ENCODE measurements at regions not wholly inside any gene's neighbourhood (a gene's known extent, or its start where the extent isn't known, plus 50 kb on each side); places are given as distances from the start of the nearest gene placed in this dataset.

GRCh38 chr3:107251819-107252218 lies 125.4 kb upstream of the CCDC54 start:
- no peak for DNase-seq (ENCODE audit: low read depth in 2 of 2)

- DNase-seq (ENCODE audit: low read depth in 2 of 2), result no peak
These were observed 120.3 kb upstream of the CCDC54 start for GRCh38 chr3:107256963-107257362.

- DNase-seq (ENCODE audit: low read depth in 2 of 2), result no peak
These were observed 118.9 kb upstream of the CCDC54 start for GRCh38 chr3:107258300-107258699.

- no peak for DNase-seq (ENCODE audit: low read depth in 2 of 2)
These were observed 117.0 kb upstream of the CCDC54 start for GRCh38 chr3:107260207-107260606.

GRCh38 chr3:107263269-107264021 lies 113.8 kb upstream of the CCDC54 start:
- no peak for DNase-seq (ENCODE audit: low read depth in 2 of 2)

- no peak for DNase-seq (ENCODE audit: low read depth in 2 of 2)
These were observed 112.4 kb upstream of the CCDC54 start for GRCh38 chr3:107264888-107265287.

- DNase-seq (ENCODE audit: low read depth in 2 of 2), result no peak
These were observed 111.7 kb upstream of the CCDC54 start for GRCh38 chr3:107265526-107265925.

GRCh38 chr3:107268469-107268868 lies 108.8 kb upstream of the CCDC54 start:
- DNase-seq (ENCODE audit: low read depth in 2 of 2), result no peak

- DNase-seq (ENCODE audit: low read depth in 2 of 2), result no peak
These were observed 108.1 kb upstream of the CCDC54 start for GRCh38 chr3:107269136-107269535.

GRCh38 chr3:107271787-107272387 lies 105.4 kb upstream of the CCDC54 start:
- no peak for DNase-seq (ENCODE audit: low read depth in 2 of 2)

- DNase-seq (ENCODE audit: low read depth in 2 of 2), result no peak
These were observed 104.8 kb upstream of the CCDC54 start for GRCh38 chr3:107272471-107272870.

GRCh38 chr3:107272885-107273284 lies 104.4 kb upstream of the CCDC54 start:
- DNase-seq (ENCODE audit: low read depth in 2 of 2), result no peak

- DNase-seq (ENCODE audit: low read depth in 2 of 2), result no peak
These were observed 103.5 kb upstream of the CCDC54 start for GRCh38 chr3:107273771-107274170.

- DNase-seq (ENCODE audit: low read depth in 2 of 2), result no peak
These were observed 101.7 kb upstream of the CCDC54 start for GRCh38 chr3:107275511-107275910.

- no peak for DNase-seq (ENCODE audit: low read depth in 2 of 2)
These were observed 93.3 kb upstream of the CCDC54 start for GRCh38 chr3:107283948-107284347.

- DNase-seq (ENCODE audit: low read depth in 2 of 2), result no peak
These were observed 92.6 kb upstream of the CCDC54 start for GRCh38 chr3:107284612-107285011.

- DNase-seq (ENCODE audit: low read depth in 2 of 2), result no peak
These were observed 92.0 kb upstream of the CCDC54 start for GRCh38 chr3:107285197-107285596.

- DNase-seq (ENCODE audit: low read depth in 2 of 2), result no peak
These were observed 87.9 kb upstream of the CCDC54 start for GRCh38 chr3:107289354-107289753.

GRCh38 chr3:107294117-107294516 lies 83.1 kb upstream of the CCDC54 start:
- no peak for DNase-seq (ENCODE audit: low read depth in 2 of 2)

- DNase-seq (ENCODE audit: low read depth in 2 of 2), result no peak
These were observed 79.6 kb upstream of the CCDC54 start for GRCh38 chr3:107297597-107297996.

GRCh38 chr3:107307205-107307604 lies 70.0 kb upstream of the CCDC54 start:
- no peak for DNase-seq (ENCODE audit: low read depth in 2 of 2)

- no peak for DNase-seq (ENCODE audit: low read depth in 2 of 2)
These were observed 68.5 kb upstream of the CCDC54 start for GRCh38 chr3:107308716-107309115.

GRCh38 chr3:107309312-107309711 lies 67.9 kb upstream of the CCDC54 start:
- DNase-seq (ENCODE audit: low read depth in 2 of 2), result no peak

GRCh38 chr3:107313711-107314110 lies 63.5 kb upstream of the CCDC54 start:
- DNase-seq (ENCODE audit: low read depth in 2 of 2), result no peak
